CD4-positive, alpha-beta T cell (primary cell): ENCODE measurements at regions not wholly inside any gene's neighbourhood (a gene's known extent, or its start where the extent isn't known, plus 50 kb on each side); places are given as distances from the start of the nearest gene placed in this dataset.

Experiments used
- ATAC-seq: fragments of 200-7000 bp; cut with Tn5 transposase; one replicate; pipeline ENCODE4 v1.10.0; 2022; ENCODE audit warnings: mild to moderate bottlenecking; ENCODE audit not compliant: poor library complexity
- CTCF ChIA-PET: fragments of 350-600 bp; sonication (Branson Sonifier 250); formaldehyde crosslinking; loops from one replicate; lab custom pipeline; 2021; ENCODE audit warnings: antibody characterized with exemption, inconsistent platforms; lab: Charles Lee
- POLR2A ChIA-PET: fragments of 350-600 bp; sonication (Branson Sonifier 250); formaldehyde crosslinking; loops from one replicate; lab custom pipeline; 2021; ENCODE audit warnings: antibody characterized with exemption, inconsistent platforms; lab: Charles Lee
- DNase-seq, 14 experiments: peaks; one replicate each; pipeline ENCODE4 v3.0.0-alpha.2; 2013 to 2020; ENCODE audit warnings: mixed read lengths in 2 of 14
- H3K27ac ChIP-seq, 2 donors: one replicate each; pipeline versions ENCODE4 v1.5.1 to v1.7.0; 2013; ENCODE audit warnings: low read length in 2 of 2, low read depth in 1 of 2, mild to moderate bottlenecking in 1 of 2
- H3K27me3 ChIP-seq, 2 experiments: 1 replicate in 1 of 2; 2 replicates in 1 of 2; pipeline versions ENCODE4 v1.6.1 to v1.7.0; 2013; ENCODE audit warnings: low read length in 2 of 2, control low read depth in 1 of 2, mild to moderate bottlenecking in 1 of 2, moderate library complexity in 1 of 2; ENCODE audit not compliant: insufficient read depth in 2 of 2, control insufficient read depth in 1 of 2
- H3K36me3 ChIP-seq: one replicate; pipeline ENCODE4 v1.6.1; 2013; ENCODE audit warnings: low read length, control low read depth; ENCODE audit not compliant: insufficient read depth
- H3K4me1 ChIP-seq: one replicate; pipeline ENCODE4 v1.6.1; 2013; ENCODE audit warnings: low read length, control low read depth; ENCODE audit not compliant: insufficient read depth
- H3K4me3 ChIP-seq: one replicate; pipeline ENCODE4 v1.5.1; 2013; ENCODE audit warnings: mild to moderate bottlenecking, low read length, moderate library complexity
- H3K9me3 ChIP-seq, 2 experiments: 1 replicate in 1 of 2; 2 replicates in 1 of 2; pipeline versions ENCODE4 v1.6.1 to v1.7.0; 2013; ENCODE audit warnings: low read length in 2 of 2, mild to moderate bottlenecking in 2 of 2, control low read depth in 1 of 2, moderate library complexity in 1 of 2; ENCODE audit not compliant: control insufficient read depth in 1 of 2, insufficient read depth in 1 of 2
- H3K27ac Mint-ChIP-seq: one replicate; pipeline ENCODE4 v1.8.0; 2020; ENCODE audit warnings: mixed read lengths
- H3K27me3 Mint-ChIP-seq: one replicate; pipeline ENCODE4 v1.8.0; 2021; ENCODE audit warnings: mixed read lengths
- H3K36me3 Mint-ChIP-seq: one replicate; pipeline ENCODE4 v1.8.0; 2021; ENCODE audit warnings: low read depth, mixed read lengths
- H3K4me1 Mint-ChIP-seq: one replicate; pipeline ENCODE4 v1.8.0; 2021; ENCODE audit warnings: low read depth, mixed read lengths
- H3K4me3 Mint-ChIP-seq: one replicate; pipeline ENCODE4 v1.8.0; 2020; ENCODE audit warnings: mild to moderate bottlenecking, mixed read lengths
- H3K9me3 Mint-ChIP-seq: one replicate; pipeline ENCODE4 v1.8.0; 2020; ENCODE audit warnings: mixed read lengths
- CTCF ChIP-seq: fragments of 200-600 bp; IDR thresholded peaks from one replicate; pipeline ENCODE4 v1.8.0; 2022; ENCODE audit warnings: antibody characterized with exemption, mild to moderate bottlenecking
- intact Hi-C, 2 experiments: fragments of 100-400 bp; cut with DNase I in 1 of 2; cut with micrococcal nuclease in 1 of 2; formaldehyde crosslinking; loops; one replicate each; pipeline versions ENCODE4 v1.15.1 to v1.9.0; 2023 to 2025; cut with DNase I, micrococcal nuclease

DNA sequence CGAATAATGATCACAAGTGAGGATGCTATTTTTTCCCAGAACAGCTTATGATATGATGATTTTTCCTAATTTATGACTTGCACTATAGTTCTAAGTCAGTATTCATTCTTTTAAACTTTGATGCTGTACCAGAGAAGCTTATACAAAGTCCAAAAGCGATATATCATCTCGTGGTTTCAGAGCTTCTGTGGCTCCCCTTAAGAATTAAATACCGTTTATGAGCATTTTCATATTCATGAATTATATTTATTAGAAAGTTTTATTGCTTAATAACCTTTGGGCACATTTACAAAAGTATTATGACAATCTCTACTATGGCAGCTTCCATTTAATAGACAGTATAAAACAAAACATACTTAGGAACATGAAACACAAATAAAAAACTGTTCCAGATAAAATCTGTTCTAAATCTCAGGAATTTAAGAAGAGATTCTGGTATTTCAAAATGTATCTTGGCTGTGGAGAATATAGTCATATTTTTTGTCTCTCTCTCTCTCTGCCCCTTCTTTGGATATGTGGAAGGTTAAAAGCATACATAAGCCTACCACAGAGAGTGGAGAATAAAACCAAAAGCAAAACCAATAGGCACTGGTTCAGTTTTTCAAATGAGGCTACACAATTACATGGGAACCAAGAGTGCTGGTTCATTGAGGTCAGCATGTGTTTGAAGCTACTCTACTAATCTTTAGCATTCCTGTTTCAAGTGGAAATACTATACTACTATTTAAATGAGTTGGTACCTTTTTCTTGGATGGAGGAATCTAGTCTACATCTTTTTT lies 884.5 kb upstream of the GJE1 start:
- no peak for TF ChIP-seq CTCF
- H3K4me3 Mint-ChIP-seq: no peak overlapping the region
- no peaks in the 10 kb centered on the region for H3K27me3 Mint-ChIP-seq

DNA sequence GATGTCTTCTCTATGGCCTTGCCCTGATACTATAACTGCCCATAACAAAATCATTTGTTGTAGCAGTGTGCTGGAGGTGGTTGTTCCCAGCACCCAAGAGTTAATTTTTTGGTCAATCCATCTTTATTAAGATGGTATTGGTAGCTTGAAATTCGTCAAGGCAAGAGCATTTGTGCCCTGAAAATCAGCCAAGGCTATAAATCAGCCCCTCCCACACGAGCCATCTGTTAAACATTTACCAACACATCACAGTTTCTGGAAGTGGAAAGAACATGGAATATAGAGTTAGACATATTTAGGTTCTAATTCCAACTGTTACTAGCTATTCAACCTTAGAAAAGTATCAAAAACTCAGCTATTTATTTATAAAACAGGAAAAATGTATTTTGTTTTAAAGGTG lies 888.4 kb upstream of the GJE1 start:
- intact Hi-C loops: no loop called here
- Histone ChIP-seq H3K27ac (no peak overlapping the region), H3K9me3 (no peaks in the 10 kb centered on the region), H3K4me3 (no peak overlapping the region), H3K27me3 (no peaks in the 10 kb centered on the region), H3K36me3 (no peaks in the 10 kb centered on the region), H3K4me1 (no peaks in the 10 kb centered on the region)
- no peak for TF ChIP-seq CTCF
- Mint-ChIP-seq H3K4me3 (no peak overlapping the region), H3K27ac (no peak overlapping the region), H3K36me3 (no peaks in the 10 kb centered on the region), H3K9me3 (no peaks in the 10 kb centered on the region), H3K4me1 (no peaks in the 10 kb centered on the region), H3K27me3 (no peaks in the 10 kb centered on the region)
- CTCF ChIA-PET: no interaction called here
- no peak for DNase-seq
- POLR2A ChIA-PET: no interaction called here
- ATAC-seq: no peak

More for the DNA sequence above, 884.5 kb upstream of the GJE1 start:
- no peaks in the 10 kb centered on the region for H3K4me1 Mint-ChIP-seq
- ChIA-PET CTCF (no interaction called here), POLR2A (no interaction called here)
- no peak overlapping the region for H3K27ac ChIP-seq
- no peaks in the 10 kb centered on the region for H3K9me3 Mint-ChIP-seq
- no peaks in the 10 kb centered on the region for H3K4me1 ChIP-seq
- DNase-seq: no peak
- H3K36me3 Mint-ChIP-seq: no peaks in the 10 kb centered on the region
- intact Hi-C loops: no loop called here
- no peak overlapping the region for H3K4me3 ChIP-seq
- H3K27me3 ChIP-seq: no peaks in the 10 kb centered on the region
- H3K9me3 ChIP-seq: no peaks in the 10 kb centered on the region
- no peak for ATAC-seq
- H3K27ac Mint-ChIP-seq: no peak overlapping the region
- H3K36me3 ChIP-seq: no peaks in the 10 kb centered on the region

DNA sequence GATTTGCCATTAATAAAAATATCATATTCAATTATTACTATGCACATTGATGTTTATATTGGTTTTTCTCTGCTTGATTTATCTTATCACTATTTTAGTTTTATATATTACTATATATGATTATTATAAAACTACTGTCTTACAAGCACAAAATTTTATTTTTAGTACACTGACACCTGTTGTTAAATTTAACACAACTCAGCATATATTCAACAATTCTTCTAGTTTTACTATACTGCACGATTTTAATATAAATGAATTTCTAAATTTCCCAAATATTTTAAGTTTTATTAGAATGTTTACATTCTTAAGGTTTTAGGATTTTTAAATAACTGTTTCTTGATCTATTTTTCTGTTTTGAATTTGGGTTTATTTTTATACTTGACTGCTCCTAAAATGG lies 889.8 kb upstream of the GJE1 start:
- Mint-ChIP-seq H3K4me3 (no peak overlapping the region), H3K4me1 (no peaks in the 10 kb centered on the region), H3K9me3 (no peaks in the 10 kb centered on the region), H3K36me3 (no peaks in the 10 kb centered on the region), H3K27me3 (no peaks in the 10 kb centered on the region), H3K27ac (no peak overlapping the region)
- no peaks in the 10 kb centered on the region for H3K36me3 ChIP-seq
- TF ChIP-seq CTCF: no peak
- POLR2A ChIA-PET: no interaction called here
- DNase-seq (no peak), ATAC-seq (no peak)
- no peaks in the 10 kb centered on the region for H3K9me3 ChIP-seq
- no peak overlapping the region for H3K4me3 ChIP-seq
- no peaks in the 10 kb centered on the region for H3K27me3 ChIP-seq
- CTCF ChIA-PET: no interaction called here
- H3K27ac ChIP-seq: no peak overlapping the region
- H3K4me1 ChIP-seq: no peaks in the 10 kb centered on the region
- intact Hi-C loops: no loop called here
